ENCODE measurements at regions not wholly inside any gene's neighbourhood (a gene's known extent, or its start where the extent isn't known, plus 50 kb on each side); places are given as distances from the start of the nearest gene placed in this dataset.
A peak's percentile ranks its signal among the peaks of the same experiment; 100 is the strongest.

DNA sequence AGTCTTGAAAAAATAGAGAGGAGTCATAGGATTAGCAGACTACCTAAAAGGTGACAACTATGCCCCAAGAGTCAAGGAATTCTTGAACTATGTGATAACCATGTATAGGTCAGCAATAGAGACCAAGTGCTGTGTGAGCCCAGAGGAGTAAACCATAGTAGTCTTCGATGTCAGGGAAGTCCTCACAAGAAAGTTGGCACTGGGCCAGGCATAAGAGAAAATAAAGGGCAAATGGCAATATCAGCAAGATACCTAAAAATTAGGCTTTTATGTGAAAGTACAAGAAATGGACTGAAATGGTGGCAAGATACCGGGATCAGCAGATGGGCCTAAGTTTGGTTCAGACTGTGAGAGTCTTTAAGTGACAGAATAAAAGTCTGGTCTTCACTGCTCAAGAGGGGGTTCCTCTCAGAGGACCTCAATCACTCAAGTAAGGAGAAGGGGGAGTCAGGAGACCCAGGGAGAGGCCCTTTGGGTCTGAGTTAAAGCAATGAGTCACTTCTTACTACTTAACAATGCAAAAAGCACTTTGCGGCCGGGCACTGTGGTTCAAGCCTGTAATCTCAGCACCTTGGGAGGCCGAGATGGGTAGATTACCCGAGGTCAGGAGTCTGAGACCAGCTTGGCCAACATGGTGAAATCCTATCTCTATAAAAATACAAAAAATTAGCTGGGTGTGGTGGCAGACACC, 95.0 kb downstream of the TEX35 start:
- no peak for DNase-seq (ENCODE audit: low read depth)

- no peak for DNase-seq (ENCODE audit: low read depth)
Measured at GRCh38 chr1:178609015-178609414, 96.1 kb downstream of the TEX35 start.

- DNase-seq (ENCODE audit: low read depth): peak; percentile 73
Measured at GRCh38 chr1:178610690-178611410, 97.9 kb downstream of the TEX35 start.

DNA sequence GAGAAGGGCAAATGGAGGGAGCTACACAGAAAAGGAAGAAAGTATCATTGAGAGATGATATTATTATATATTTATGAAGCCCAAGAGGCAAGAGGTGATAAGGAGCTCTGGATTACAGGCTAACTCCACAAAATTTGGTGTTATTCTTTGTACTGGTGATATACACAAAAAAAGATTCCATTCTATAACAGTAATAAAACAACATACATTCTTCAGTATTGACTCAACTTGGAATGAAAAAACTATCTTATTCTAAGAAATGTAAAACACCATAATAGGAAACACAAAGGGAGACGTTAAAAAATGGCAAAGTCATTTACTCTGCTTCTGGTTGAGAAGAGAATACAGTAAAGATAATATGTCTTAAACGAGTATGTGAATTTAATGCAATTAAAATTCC, 99.4 kb downstream of the TEX35 start:
- no peak for DNase-seq (ENCODE audit: low read depth)

- DNase-seq (ENCODE audit: low read depth): no peak
Measured at GRCh38 chr1:178613271-178613945, 100.5 kb downstream of the TEX35 start.

DNA sequence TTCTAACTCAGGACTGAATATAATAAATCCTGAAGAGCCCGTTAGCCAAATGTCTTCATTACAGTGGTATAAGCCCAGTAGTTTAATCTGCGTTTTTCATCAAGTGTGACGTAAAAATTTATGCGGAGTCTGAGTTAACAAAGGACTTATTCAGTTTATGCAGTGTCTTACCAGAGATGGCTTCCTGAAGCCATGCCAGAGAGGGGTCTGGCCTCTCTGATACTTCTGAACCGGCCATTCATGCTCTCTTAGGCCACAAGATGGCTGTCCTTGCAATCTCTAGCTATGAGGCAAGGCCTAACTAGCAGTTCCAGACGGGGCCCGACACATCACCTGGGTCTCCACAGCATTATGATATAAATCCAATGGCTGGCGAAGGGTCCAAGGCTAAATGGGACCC, 101.4 kb downstream of the TEX35 start:
- DNase-seq (ENCODE audit: low read depth): no peak

DNA sequence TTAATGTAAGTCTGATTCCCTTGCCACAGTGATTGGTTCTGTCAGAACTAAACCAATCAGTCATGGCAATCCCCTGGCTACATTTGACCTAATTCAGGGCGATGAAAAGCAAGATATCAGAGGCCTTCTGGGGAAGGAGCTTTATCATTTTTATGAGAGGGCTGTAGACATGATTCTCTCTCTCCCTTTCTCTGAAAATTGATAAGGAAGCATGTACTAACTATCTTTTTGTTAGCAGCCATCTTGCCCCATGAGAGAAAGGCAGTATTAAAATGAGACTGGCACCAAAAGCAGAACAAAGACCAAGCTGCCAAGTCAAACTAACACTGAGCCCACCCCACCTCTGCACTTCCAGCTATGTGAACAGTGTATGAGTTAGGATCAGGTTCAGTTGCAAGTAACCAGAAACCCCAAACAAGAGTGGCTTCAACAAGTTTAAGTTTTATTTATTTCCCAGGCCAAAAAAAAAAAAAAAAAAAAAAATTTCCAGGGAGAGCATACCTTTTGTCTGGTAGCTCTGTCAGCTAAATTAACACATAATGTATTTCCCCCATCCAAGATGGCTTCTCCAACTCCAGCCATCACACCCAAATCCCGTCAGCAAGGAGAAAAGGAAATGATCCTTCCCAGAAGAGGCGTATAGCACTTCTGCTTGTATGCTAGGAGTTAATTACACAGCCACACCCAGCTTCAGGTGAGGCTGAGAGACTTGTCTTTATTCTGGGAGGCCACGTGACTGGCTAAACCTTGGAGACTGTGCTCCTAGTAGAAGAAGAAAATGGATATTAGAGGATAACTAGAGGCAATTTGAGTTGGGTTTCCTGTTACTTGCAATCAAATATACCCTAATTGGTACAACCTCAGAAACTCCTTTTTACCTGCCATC, 105.8 kb upstream of the RALGPS2 start:
- DNase-seq (ENCODE audit: low read depth): no peak

- DNase-seq (ENCODE audit: low read depth): no peak
Measured at GRCh38 chr1:178620584-178621475, 104.2 kb upstream of the RALGPS2 start.

- no peak for DNase-seq (ENCODE audit: low read depth)
Measured at GRCh38 chr1:178621822-178622221, 103.2 kb upstream of the RALGPS2 start.

- DNase-seq (ENCODE audit: low read depth): no peak
Measured at GRCh38 chr1:178625695-178626094, 99.3 kb upstream of the RALGPS2 start.

- no peak for DNase-seq (ENCODE audit: low read depth)
Measured at GRCh38 chr1:178627037-178627436, 98.0 kb upstream of the RALGPS2 start.

- DNase-seq (ENCODE audit: low read depth): no peak
Measured at GRCh38 chr1:178628637-178629251, 96.3 kb upstream of the RALGPS2 start.

DNA sequence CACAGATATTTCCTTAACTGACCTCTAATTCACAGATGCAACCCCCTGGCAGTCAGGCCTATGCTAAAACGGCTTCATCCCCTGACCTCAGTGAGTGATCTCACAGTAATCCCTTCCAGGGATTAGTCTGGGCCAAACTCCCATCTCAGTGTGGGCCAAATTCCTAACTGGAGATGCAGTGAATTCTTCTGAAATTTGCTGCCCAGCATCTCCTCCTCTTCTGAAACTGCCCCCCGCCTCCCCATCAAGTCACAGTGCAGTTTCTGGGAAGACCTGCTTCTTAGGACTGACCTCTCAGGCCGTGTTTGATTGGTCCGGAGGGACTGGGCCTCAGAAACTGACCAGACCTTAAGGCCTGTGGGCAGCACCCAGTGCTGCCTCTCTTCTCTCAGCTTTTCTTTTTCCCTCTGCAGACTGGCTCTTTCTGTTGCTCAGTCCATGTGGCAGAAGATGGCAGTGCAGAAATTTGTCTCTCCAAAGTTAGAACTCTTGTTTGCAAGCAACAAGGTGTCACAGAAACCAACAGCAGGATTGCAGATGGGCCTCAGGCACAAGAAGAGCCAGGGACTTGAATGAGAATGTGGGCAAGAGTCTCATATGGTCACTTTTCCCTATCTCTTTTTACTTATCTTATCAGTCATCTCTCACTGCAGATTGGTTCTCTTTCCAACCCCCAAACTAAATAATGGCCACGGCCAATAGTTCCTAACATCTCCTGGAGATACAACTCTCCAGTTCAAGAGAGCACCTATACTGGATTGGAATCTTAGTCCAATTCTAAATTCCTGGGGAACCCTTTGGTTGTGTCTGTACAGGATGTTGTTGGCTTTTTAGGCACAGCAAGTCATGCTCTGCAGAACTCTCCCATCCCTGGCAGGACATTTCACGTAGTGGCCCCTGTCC, 95.5 kb upstream of the RALGPS2 start:
- DNase-seq (ENCODE audit: low read depth): peak; percentile 71

GRCh38 chr1:178630417-178630816, 94.6 kb upstream of the RALGPS2 start:
- DNase-seq (ENCODE audit: low read depth): no peak

DNA sequence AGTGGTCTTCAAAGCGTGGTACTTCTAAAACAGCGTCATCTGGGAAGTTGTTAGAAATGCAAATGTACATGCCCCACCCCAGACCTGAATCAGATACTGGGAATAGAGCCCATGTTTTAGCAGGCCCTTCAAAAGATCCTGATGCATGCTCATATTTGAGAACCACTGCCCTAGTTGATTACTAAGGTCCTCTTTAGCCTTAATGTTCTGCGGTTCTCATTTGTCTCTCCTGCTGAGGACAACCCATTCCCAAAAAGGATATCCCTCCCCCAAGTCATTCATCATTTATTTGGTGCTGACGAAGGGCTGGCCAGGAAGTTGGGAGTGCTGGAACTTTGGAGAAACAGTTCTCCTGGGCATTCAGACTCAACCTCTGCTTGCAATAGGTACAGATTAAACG, 92.4 kb upstream of the RALGPS2 start:
- DNase-seq (ENCODE audit: low read depth): no peak

DNA sequence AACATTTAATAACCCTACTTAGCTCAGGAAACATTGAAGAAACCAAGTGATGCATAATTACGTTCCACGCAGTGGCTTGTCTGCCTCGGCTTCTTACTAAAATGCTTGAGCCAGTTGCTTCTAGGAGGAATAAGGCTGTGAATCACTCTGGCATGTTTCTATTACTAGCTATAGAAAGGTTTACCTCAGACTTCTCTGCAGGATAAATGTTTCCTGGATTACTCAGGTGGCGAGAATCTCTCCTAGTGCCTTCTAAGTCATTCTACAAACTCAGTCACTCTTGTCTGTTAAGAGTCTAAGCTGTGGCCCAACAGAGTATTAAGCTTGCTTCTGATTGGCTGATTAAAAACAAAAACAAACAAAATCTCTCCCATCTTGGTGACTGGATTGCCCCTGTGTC, 92.0 kb upstream of the RALGPS2 start:
- DNase-seq (ENCODE audit: low read depth): no peak

DNA sequence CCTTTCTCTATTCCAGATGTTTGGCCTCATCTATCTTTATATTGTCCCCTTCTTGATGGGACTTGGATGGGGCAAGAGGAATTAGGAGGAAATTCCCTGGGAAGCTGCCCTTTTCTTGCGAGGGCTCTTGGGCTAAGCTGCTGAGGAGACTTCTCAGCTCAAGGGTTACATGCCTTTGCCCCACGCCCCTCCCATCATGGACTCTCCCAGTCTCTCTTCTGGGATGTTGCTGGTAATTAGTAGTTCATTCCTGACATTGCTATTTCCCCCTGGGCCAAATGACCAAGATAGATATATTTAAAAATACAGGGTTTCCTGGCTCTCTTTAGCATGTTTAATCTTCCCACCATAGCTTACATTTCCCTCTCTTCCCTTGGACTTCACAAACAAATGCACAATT, 90.6 kb upstream of the RALGPS2 start:
- no peak for DNase-seq (ENCODE audit: low read depth)

DNA sequence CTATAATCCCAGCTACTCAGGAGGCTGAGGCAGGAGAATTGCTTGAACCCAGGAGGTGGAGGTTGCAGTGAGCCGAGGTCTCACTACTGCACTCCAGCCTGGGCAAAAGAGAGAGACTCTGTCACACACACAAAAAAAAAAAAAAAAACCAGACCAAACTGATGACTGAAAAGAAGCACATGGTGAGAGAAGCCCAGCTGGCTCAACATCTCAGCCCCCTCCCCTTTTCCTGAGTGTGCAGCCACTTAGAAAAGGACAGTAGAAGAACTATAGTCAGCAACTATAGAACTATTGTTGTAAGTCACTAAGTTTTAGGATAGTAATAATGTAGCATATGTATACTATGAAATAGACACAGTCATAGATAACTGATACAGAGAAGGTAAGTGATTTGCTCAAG, 87.2 kb upstream of the RALGPS2 start:
- no peak for DNase-seq (ENCODE audit: low read depth)

- DNase-seq (ENCODE audit: low read depth): no peak
Measured at GRCh38 chr1:178639326-178639725, 85.7 kb upstream of the RALGPS2 start.

DNA sequence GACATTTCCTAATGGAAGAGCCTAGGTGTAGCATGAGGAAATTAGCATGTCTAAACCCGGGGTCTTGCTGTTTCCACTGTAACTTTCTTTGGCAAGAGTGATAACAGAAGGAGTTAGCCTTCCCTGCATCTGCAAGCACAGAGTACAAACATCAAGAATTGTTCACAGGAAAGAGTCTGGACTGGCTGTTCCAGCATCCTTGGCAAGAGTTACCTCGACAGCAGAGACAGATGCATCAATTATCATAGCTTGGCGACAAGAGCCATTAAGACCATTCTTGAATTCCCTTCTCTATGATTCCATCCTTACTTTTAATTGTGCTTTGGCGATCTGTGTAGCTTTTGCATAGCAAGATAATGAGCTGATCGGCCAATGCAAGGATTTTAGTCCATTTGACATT, 82.8 kb upstream of the RALGPS2 start:
- no peak for DNase-seq (ENCODE audit: low read depth)

All from HS-27A (cell line).